BE2C (cell line): ENCODE measurements at regions not wholly inside any gene's neighbourhood (a gene's known extent, or its start where the extent isn't known, plus 50 kb on each side); places are given as distances from the start of the nearest gene placed in this dataset.

Experiments used
- DNase-seq: peaks from one replicate; pipeline ENCODE4 v3.0.0-alpha.2; 2020
- H3K27me3 ChIP-seq: fragments of 250-450 bp; sonication (Bioruptor Pico); 2 replicates; pipeline ENCODE4 v1.5.1; 2020; ENCODE audit warnings: mild to moderate bottlenecking
- H3K36me3 ChIP-seq: fragments of 250-450 bp; sonication (Bioruptor Pico); 2 replicates; pipeline ENCODE4 v1.5.1; 2020; ENCODE audit warnings: mild to moderate bottlenecking
- H3K4me1 ChIP-seq: fragments of 250-450 bp; sonication (Bioruptor Pico); 2 replicates; pipeline ENCODE4 v1.5.1; 2020
- H3K4me3 ChIP-seq: 2 replicates; pipeline ENCODE4 v1.5.1; 2011; ENCODE audit warnings: low read depth, low read length
- H3K9me3 ChIP-seq: fragments of 250-450 bp; sonication (Bioruptor Pico); 2 replicates; pipeline ENCODE4 v1.5.1; 2020
- TF ChIP-seq, protein P1 (sequence below): IDR thresholded peaks from 2 replicates; pipeline ENCODE4 v1.5.1; 2012; ENCODE audit warnings: mild to moderate bottlenecking, low read depth, low read length

DNA sequence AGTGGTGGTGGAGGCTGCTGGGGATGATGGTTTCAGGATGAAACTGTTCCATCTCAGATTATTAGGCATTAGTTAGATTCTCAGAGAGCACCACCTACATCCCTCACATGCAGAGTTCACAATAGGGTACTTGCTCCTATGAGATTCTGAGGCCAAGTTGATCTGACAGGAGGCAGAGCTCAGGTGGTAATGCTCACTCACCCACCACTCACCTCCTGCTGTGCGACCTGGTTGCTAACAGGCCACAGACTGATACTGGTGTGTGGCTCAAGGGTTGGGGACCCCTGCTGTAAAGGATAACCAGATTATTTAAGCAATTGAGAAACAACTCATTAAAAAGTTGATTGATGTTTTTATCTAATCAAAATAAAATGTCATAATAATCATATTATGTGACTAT is 248.5 kb downstream of the RERGL start:
- TF ChIP-seq, protein P1, sequence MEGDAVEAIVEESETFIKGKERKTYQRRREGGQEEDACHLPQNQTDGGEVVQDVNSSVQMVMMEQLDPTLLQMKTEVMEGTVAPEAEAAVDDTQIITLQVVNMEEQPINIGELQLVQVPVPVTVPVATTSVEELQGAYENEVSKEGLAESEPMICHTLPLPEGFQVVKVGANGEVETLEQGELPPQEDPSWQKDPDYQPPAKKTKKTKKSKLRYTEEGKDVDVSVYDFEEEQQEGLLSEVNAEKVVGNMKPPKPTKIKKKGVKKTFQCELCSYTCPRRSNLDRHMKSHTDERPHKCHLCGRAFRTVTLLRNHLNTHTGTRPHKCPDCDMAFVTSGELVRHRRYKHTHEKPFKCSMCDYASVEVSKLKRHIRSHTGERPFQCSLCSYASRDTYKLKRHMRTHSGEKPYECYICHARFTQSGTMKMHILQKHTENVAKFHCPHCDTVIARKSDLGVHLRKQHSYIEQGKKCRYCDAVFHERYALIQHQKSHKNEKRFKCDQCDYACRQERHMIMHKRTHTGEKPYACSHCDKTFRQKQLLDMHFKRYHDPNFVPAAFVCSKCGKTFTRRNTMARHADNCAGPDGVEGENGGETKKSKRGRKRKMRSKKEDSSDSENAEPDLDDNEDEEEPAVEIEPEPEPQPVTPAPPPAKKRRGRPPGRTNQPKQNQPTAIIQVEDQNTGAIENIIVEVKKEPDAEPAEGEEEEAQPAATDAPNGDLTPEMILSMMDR, result no peak
- H3K4me3 ChIP-seq, result no peak overlapping the region
- H3K9me3 ChIP-seq, result no peaks in the 10 kb centered on the region
- H3K27me3 ChIP-seq, result no peaks in the 10 kb centered on the region
- H3K36me3 ChIP-seq, result no peaks in the 10 kb centered on the region
- no peak for DNase-seq
- H3K4me1 ChIP-seq, result no peaks in the 10 kb centered on the region

DNA sequence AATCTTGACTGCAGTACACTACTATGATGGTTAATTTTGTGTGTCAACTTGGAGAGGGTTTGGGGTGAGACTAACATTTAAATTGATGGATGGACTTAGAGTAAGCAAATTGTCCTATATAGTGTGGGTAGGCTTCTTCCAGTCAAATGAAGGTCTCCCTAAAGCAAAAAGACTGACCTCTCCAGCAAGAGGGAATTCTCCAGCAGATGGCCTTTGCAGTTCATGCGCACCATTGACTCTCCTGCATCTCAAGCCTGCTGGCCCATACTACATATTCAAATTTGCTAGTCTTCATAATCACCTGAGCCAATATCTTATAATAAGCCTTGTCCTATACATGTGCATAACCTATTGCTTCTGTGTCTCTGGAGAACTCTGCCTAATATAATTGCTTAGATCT is 260.2 kb downstream of the RERGL start:
- no peak overlapping the region for H3K4me3 ChIP-seq
- H3K27me3 ChIP-seq, result no peaks in the 10 kb centered on the region
- TF ChIP-seq, protein P1, result no peak
- H3K9me3 ChIP-seq, result no peaks in the 10 kb centered on the region
- no peaks in the 10 kb centered on the region for H3K4me1 ChIP-seq
- H3K36me3 ChIP-seq, result no peaks in the 10 kb centered on the region
- DNase-seq, result no peak

DNA sequence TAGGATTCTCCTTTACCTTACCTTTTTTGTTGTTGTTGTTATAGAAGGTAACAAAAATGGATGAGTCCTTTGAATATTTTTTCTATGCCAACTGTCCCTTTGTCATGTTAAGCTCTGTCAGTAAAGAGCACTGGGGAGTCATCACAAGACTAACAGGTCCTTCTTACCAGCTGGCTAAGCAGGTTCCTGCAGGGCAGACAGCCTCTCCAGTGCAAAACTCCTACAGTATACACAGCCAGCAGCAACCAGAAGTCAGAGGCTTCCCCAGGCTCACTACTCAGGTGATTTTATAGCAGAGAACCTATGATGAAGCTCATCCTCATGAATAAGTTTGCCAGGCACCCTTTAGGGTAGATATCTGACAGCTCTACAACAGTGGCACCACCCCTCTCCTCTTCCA is 271.1 kb downstream of the RERGL start:
- no peaks in the 10 kb centered on the region for H3K4me1 ChIP-seq
- DNase-seq, result no peak
- TF ChIP-seq, protein P1, result no peak

DNA sequence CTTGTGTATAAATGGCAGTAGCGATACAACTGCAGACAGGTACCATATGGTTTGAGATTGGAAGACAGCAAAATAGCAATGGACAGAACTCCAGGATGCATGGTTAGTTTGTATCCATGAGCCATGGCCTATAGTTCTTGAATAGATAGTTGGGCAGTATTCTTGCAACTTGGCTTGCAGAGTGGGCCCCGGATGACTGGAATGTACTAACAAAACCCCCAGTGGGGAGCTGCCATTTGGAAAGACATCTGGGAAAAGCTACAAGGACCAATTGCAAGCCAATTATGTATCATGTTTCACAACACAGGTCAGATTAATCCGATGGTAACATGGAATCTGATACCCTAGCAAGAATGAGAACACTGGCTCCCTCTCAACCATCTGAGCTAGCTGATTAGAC is 279.6 kb downstream of the RERGL start:
- no peak for DNase-seq
- Histone ChIP-seq H3K9me3 (no peaks in the 10 kb centered on the region), H3K36me3 (no peaks in the 10 kb centered on the region), H3K27me3 (no peaks in the 10 kb centered on the region), H3K4me3 (no peak overlapping the region), H3K4me1 (no peaks in the 10 kb centered on the region)
- TF ChIP-seq, protein P1, result no peak

More for the DNA sequence above, 271.1 kb downstream of the RERGL start:
- no peaks in the 10 kb centered on the region for H3K27me3 ChIP-seq
- no peaks in the 10 kb centered on the region; the same call in 1 of the 2 replicates for H3K9me3 ChIP-seq
- no peak overlapping the region for H3K4me3 ChIP-seq
- H3K36me3 ChIP-seq, result no peaks in the 10 kb centered on the region

DNA sequence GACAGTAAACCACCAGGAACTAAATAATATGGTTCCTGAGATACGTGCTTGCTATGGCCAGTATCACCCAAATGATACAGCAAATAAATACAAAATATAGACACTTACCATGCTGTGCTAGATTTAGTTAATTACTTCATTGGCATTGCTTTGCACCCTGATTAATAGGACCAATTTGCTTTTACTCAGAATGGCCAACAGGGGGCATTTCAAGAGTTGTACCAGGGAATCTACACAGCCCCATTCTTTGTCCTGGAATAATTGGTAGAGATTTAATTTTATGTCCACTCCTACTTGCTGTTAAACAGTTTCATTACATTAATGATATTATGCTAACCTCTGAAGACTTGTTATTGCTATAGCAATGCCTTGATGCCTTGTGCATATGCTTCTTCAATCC is 280.8 kb downstream of the RERGL start:
- no peaks in the 10 kb centered on the region for H3K9me3 ChIP-seq
- no peaks in the 10 kb centered on the region for H3K36me3 ChIP-seq
- no peaks in the 10 kb centered on the region for H3K27me3 ChIP-seq
- no peak overlapping the region for H3K4me3 ChIP-seq
- no peaks in the 10 kb centered on the region for H3K4me1 ChIP-seq
- TF ChIP-seq, protein P1, result no peak
- no peak for DNase-seq

DNA sequence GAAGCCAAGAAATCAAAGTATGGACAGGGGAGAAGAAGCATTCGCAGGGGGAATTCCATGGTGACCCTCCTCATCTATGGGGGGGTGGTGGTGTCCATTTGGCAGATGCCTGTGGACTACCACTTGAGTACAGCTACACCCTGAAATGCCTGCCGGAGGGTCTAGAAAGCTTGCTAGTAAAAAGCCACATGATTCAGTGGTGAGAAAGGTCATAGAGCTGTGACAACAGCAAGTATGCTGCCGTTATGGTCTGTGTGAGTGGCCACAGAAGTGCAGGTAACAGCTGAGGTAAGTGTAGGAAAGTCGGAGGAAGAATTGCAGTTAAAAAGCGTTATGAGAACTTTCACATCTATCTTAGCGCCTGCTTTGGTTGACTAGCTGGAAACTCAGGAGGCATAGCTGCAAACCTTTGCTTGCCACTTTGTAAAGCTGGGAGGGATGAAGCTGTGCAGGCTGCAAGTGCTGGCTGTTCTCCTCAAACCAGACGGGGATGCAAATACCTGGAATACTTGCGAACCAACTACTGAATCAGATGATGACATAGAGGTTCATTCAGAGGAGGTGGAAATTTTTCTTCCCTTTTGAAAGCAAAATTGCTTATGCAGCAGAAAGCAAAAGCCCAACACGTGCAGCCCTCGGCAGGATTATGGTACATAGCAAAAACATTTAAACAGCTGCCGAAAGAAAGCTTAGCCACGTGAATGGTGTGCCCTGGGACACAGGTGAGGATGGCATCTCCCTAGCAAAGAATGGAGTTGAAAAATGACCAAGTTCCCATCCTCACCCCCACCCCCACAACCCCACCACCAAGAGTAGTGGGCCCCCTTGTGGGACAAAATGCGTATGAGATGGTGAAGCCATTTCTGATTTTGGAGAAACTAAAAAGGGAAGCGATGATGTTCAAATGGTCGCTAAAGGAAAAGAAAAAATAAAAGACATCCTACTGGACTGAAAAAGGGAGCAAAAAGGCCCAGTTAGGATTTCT is 287.0 kb downstream of the RERGL start:
- no peak for DNase-seq
- Histone ChIP-seq H3K9me3 (no peaks in the 10 kb centered on the region; the same call in none of the 2 replicates), H3K4me1 (no peaks in the 10 kb centered on the region), H3K36me3 (no peaks in the 10 kb centered on the region), H3K27me3 (no peaks in the 10 kb centered on the region), H3K4me3 (no peak overlapping the region)
- TF ChIP-seq, protein P1, result no peak
